ENCODE measurements at regions not wholly inside any gene's neighbourhood (a gene's known extent, or its start where the extent isn't known, plus 50 kb on each side); places are given as distances from the start of the nearest gene placed in this dataset.

- no peaks in the 10 kb centered on the region for H3K36me3 Mint-ChIP-seq (ENCODE audit: insufficient read depth, unreplicated experiment)
- intact Hi-C loops (cut with micrococcal nuclease; ENCODE audit: unreplicated experiment) = no loop called here
- ChIA-PET CTCF (no interaction called here), POLR2A (no interaction called here)
- no peak overlapping the region for H3K4me3 ChIP-seq (ENCODE audit: low read depth, low read length)
- H3K36me3 ChIP-seq (ENCODE audit: control insufficient read depth, insufficient read depth, low read length) = no peaks in the 10 kb centered on the region
- peaks cover 12% of the 10 kb centered on the region for H3K9me3 Mint-ChIP-seq (ENCODE audit: unreplicated experiment)
- no peaks in the 10 kb centered on the region for H3K27me3 ChIP-seq (replicated peaks; ENCODE audit: control insufficient read depth, insufficient read depth, low read length)
- no peak overlapping the region for H3K27ac Mint-ChIP-seq (ENCODE audit: unreplicated experiment)
- H3K4me1 ChIP-seq = no peaks in the 10 kb centered on the region
- no peak for TF ChIP-seq CTCF (IDR thresholded peaks at IDR 0.05; ENCODE audit: insufficient read depth in 1 of 2, low read depth in 1 of 2, low read length in 1 of 2, severe bottlenecking in 1 of 2, unreplicated experiment in 1 of 2)
- no peak overlapping the region for H3K4me3 Mint-ChIP-seq (ENCODE audit: unreplicated experiment)
- no peaks in the 10 kb centered on the region for H3K4me1 Mint-ChIP-seq (ENCODE audit: low read depth, unreplicated experiment)
- peaks cover 5% of the 10 kb centered on the region for H3K27me3 Mint-ChIP-seq (ENCODE audit: insufficient read depth, unreplicated experiment)
- no peaks in the 10 kb centered on the region for H3K9me3 ChIP-seq
- no TSS peak for BruUV-seq (replicated peaks)
- DNase-seq = no peak
Measured at GRCh38 chr3:20811006-20811405, 625.0 kb upstream of the SGO1 start.

- Histone ChIP-seq H3K27me3 (replicated peaks; ENCODE audit: control insufficient read depth, insufficient read depth, low read length) (no peaks in the 10 kb centered on the region), H3K4me1 (no peaks in the 10 kb centered on the region), H3K9me3 (no peaks in the 10 kb centered on the region), H3K4me3 (ENCODE audit: low read depth, low read length) (no peak overlapping the region), H3K36me3 (ENCODE audit: control insufficient read depth, insufficient read depth, low read length) (no peaks in the 10 kb centered on the region)
- H3K4me1 Mint-ChIP-seq (ENCODE audit: low read depth, unreplicated experiment) = no peaks in the 10 kb centered on the region
- H3K4me3 Mint-ChIP-seq (ENCODE audit: unreplicated experiment) = no peak overlapping the region
- H3K27ac Mint-ChIP-seq (ENCODE audit: unreplicated experiment) = no peak overlapping the region
- no peak for TF ChIP-seq CTCF (IDR thresholded peaks at IDR 0.05; ENCODE audit: insufficient read depth in 1 of 2, low read depth in 1 of 2, low read length in 1 of 2, severe bottlenecking in 1 of 2, unreplicated experiment in 1 of 2)
- CTCF ChIA-PET = no interaction called here
- no peaks in the 10 kb centered on the region for H3K36me3 Mint-ChIP-seq (ENCODE audit: insufficient read depth, unreplicated experiment)
- POLR2A ChIA-PET = no interaction called here
- BruUV-seq (replicated peaks) = no TSS peak
- intact Hi-C loops (cut with micrococcal nuclease; ENCODE audit: unreplicated experiment) = no loop called here
- no peak for DNase-seq
- peaks cover 12% of the 10 kb centered on the region for H3K9me3 Mint-ChIP-seq (ENCODE audit: unreplicated experiment)
- peaks cover 5% of the 10 kb centered on the region for H3K27me3 Mint-ChIP-seq (ENCODE audit: insufficient read depth, unreplicated experiment)
Measured at GRCh38 chr3:20810555-20810954, 624.5 kb upstream of the SGO1 start.

GRCh38 chr3:20809356-20809755, 623.4 kb upstream of the SGO1 start:
- ChIA-PET CTCF (no interaction called here), POLR2A (no interaction called here)
- Histone ChIP-seq H3K36me3 (ENCODE audit: control insufficient read depth, insufficient read depth, low read length) (no peaks in the 10 kb centered on the region), H3K4me1 (no peaks in the 10 kb centered on the region), H3K27me3 (replicated peaks; ENCODE audit: control insufficient read depth, insufficient read depth, low read length) (no peaks in the 10 kb centered on the region), H3K9me3 (no peaks in the 10 kb centered on the region), H3K4me3 (ENCODE audit: low read depth, low read length) (no peak overlapping the region)
- peaks cover 12% of the 10 kb centered on the region for H3K9me3 Mint-ChIP-seq (ENCODE audit: unreplicated experiment)
- no peak overlapping the region for H3K4me3 Mint-ChIP-seq (ENCODE audit: unreplicated experiment)
- no peak for TF ChIP-seq CTCF (IDR thresholded peaks at IDR 0.05; ENCODE audit: insufficient read depth in 1 of 2, low read depth in 1 of 2, low read length in 1 of 2, severe bottlenecking in 1 of 2, unreplicated experiment in 1 of 2)
- intact Hi-C loops (cut with micrococcal nuclease; ENCODE audit: unreplicated experiment) = no loop called here
- BruUV-seq (replicated peaks) = no TSS peak
- DNase-seq = no peak
- no peaks in the 10 kb centered on the region for H3K36me3 Mint-ChIP-seq (ENCODE audit: insufficient read depth, unreplicated experiment)
- peaks cover 5% of the 10 kb centered on the region for H3K27me3 Mint-ChIP-seq (ENCODE audit: insufficient read depth, unreplicated experiment)
- no peak overlapping the region for H3K27ac Mint-ChIP-seq (ENCODE audit: unreplicated experiment)
- H3K4me1 Mint-ChIP-seq (ENCODE audit: low read depth, unreplicated experiment) = no peaks in the 10 kb centered on the region

Measured in Caco-2 (cell line).